ENCODE measurements at regions not wholly inside any gene's neighbourhood (a gene's known extent, or its start where the extent isn't known, plus 50 kb on each side); places are given as distances from the start of the nearest gene placed in this dataset.

DNA sequence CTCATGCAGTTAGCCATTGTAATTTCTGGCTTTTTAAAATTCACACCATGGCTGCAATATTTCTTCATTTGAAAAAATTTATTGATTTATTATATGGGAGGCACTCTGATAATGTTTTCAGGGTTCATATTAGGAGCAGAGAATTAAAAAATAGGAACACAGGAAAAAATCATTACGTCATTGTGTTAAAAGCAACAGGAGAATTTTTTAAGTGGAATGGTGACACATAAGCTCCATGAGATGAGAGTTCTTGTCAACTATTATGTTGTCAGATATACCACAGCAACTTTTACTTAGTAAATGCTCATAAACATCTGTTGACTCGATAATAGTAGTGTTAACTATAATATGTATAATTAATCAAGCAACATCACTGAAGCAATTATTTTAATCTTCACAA is 400.1 kb downstream of the TDRD3 start:
- Histone ChIP-seq H3K36me3 (no peaks in the 10 kb centered on the region), H3K4me1 (no peaks in the 10 kb centered on the region), H3K27ac (no peak overlapping the region), H3K9me3 (no peaks in the 10 kb centered on the region), H3K4me3 (no peak overlapping the region), H3K27me3 (no peaks in the 10 kb centered on the region)
- WGBS, 2 donors (ENCODE audit: low coverage in 1 of 2): 84 to 88% methylated on average over 2 of the region's 2 CpGs
- no peak for ATAC-seq
- TF ChIP-seq, protein P1, sequence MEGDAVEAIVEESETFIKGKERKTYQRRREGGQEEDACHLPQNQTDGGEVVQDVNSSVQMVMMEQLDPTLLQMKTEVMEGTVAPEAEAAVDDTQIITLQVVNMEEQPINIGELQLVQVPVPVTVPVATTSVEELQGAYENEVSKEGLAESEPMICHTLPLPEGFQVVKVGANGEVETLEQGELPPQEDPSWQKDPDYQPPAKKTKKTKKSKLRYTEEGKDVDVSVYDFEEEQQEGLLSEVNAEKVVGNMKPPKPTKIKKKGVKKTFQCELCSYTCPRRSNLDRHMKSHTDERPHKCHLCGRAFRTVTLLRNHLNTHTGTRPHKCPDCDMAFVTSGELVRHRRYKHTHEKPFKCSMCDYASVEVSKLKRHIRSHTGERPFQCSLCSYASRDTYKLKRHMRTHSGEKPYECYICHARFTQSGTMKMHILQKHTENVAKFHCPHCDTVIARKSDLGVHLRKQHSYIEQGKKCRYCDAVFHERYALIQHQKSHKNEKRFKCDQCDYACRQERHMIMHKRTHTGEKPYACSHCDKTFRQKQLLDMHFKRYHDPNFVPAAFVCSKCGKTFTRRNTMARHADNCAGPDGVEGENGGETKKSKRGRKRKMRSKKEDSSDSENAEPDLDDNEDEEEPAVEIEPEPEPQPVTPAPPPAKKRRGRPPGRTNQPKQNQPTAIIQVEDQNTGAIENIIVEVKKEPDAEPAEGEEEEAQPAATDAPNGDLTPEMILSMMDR (IDR thresholded peaks at IDR 0.05): no peak
- TF ChIP-seq POLR2AphosphoS5 (IDR thresholded peaks at IDR 0.05) (no peak), EP300 (IDR thresholded peaks at IDR 0.05) (no peak), POLR2A (IDR thresholded peaks at IDR 0.05) (no peak)

DNA sequence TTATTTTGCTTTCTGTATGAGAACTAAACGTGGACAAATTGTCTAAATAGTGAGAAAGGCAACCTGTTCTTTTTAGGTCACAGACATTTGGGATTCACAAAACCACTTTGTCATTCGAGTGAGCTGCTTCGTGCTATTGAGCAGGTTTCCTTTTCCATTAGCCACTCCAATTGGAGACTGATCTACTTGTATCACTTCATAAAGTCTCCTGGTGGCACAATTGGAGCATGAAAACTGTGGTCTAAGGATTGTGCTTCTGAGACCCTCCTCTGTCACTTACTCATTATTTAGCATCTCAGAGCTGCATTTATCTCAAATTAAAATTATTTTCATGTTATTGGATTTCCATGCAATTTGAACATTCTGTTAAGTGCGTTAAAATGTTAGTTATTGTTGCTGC is 397.7 kb downstream of the TDRD3 start:
- H3K9me3 ChIP-seq: no peaks in the 10 kb centered on the region
- no peak overlapping the region for H3K4me3 ChIP-seq
- WGBS, 2 donors (ENCODE audit: low coverage in 1 of 2): 49 to 73% methylated on average over 4 of the region's 4 CpGs
- no peaks in the 10 kb centered on the region for H3K36me3 ChIP-seq
- TF ChIP-seq POLR2AphosphoS5 (IDR thresholded peaks at IDR 0.05) (no peak), EP300 (IDR thresholded peaks at IDR 0.05) (no peak), POLR2A (IDR thresholded peaks at IDR 0.05) (no peak)
- TF ChIP-seq, protein P1 (IDR thresholded peaks at IDR 0.05): no peak
- H3K4me1 ChIP-seq: no peaks in the 10 kb centered on the region
- ATAC-seq: no peak
- no peaks in the 10 kb centered on the region for H3K27me3 ChIP-seq
- H3K27ac ChIP-seq: no peak overlapping the region

DNA sequence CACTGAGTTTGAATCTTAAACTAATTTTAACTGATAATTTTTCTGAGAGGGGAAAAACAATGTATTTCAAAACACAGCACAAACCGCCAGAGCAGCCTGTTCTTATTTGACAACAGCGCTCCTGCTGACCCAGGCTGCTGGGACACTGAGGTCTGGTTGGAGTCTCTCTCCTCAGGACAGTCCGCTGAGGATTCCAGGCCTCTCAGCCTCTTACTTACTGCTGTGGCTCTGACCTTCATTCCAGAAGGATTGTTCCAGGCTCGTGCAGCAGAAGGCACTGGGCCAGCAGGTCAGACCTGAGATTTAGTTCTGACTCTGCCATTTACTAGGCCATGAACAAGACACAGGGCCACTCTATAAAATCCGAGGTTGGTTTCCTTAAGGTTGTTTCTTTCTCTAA is 393.6 kb downstream of the TDRD3 start:
- no peaks in the 10 kb centered on the region for H3K9me3 ChIP-seq
- no peaks in the 10 kb centered on the region for H3K4me1 ChIP-seq
- H3K36me3 ChIP-seq: no peaks in the 10 kb centered on the region
- ATAC-seq: peak; percentile 41
- H3K27ac ChIP-seq: no peak overlapping the region
- WGBS, 2 donors (ENCODE audit: low coverage in 1 of 2): 78 to 88% methylated on average over 4 of the region's 5 CpGs
- no peak overlapping the region for H3K4me3 ChIP-seq
- no peaks in the 10 kb centered on the region for H3K27me3 ChIP-seq
- no peak for TF ChIP-seq POLR2A (IDR thresholded peaks at IDR 0.05)
- TF ChIP-seq, protein P1 (IDR thresholded peaks at IDR 0.05): no peak
- no peak for TF ChIP-seq EP300 (IDR thresholded peaks at IDR 0.05)

DNA sequence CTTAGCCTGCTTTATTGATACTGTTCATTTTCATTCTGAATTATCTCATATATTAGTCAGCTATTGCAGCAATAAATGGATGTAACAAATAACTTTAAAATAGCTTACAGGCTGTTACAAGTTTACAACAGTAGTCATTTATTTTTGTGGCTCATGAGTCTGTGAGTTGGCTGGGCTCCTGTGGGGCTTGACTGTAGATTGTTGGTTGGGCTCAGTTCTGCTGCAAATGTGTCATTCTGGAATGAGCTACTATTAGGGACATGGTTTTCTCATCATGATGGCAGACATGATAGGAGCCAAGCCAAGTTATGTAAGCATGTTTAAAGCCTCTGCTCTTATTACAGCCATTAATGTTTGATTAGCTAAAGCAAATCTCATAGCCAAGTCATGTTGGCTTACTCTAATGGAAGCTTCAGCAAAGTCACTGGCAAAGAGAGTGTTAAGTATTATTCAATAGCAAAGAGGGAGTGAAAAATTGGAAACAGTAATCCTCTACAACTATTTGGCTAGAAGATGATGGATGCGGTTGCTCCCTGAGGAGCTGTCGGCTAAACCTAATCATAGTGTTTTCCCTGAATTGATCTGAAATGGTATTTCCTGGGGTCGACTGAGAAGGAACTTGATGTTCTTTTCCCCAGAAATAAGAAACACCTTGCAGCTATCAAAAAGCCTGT is 391.3 kb downstream of the TDRD3 start:
- 42 to 52% methylated on average over 3 of the region's 3 CpGs for WGBS, 2 donors (ENCODE audit: low coverage in 1 of 2)
- Histone ChIP-seq H3K27me3 (no peaks in the 10 kb centered on the region), H3K4me1 (no peaks in the 10 kb centered on the region), H3K36me3 (no peaks in the 10 kb centered on the region), H3K9me3 (no peaks in the 10 kb centered on the region), H3K4me3 (no peak overlapping the region), H3K27ac (no peak overlapping the region)
- TF ChIP-seq POLR2AphosphoS5 (IDR thresholded peaks at IDR 0.05) (no peak), POLR2A (IDR thresholded peaks at IDR 0.05) (no peak), EP300 (IDR thresholded peaks at IDR 0.05) (no peak)
- TF ChIP-seq, protein P1 (IDR thresholded peaks at IDR 0.05): no peak
- ATAC-seq: peak; percentile 57

DNA sequence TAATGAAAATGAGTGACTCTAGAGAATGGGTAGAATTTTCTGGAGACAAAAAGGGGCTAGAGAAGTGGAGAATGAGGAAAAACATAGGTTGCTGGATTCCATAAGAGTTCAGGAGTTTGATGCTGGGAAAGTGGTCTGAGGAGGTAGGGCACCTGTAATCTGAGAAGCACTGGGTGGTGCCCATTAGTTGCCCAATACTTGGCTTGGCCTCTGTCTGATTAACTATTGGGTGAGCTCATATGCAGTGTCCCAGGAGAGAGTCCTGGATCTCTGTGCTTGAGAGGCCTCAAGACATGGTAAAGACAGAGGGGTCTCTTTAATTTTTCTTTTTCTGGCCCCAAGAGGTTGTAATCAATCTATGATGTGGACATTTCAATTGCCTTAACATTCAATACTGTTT is 390.1 kb downstream of the TDRD3 start:
- no peak overlapping the region for H3K4me3 ChIP-seq
- no peaks in the 10 kb centered on the region for H3K4me1 ChIP-seq
- TF ChIP-seq POLR2A (IDR thresholded peaks at IDR 0.05): no peak
- no peak for TF ChIP-seq POLR2AphosphoS5 (IDR thresholded peaks at IDR 0.05)
- TF ChIP-seq EP300 (IDR thresholded peaks at IDR 0.05): no peak
- TF ChIP-seq, protein P1 (IDR thresholded peaks at IDR 0.05): no peak
- no peak for ATAC-seq
- no peaks in the 10 kb centered on the region for H3K36me3 ChIP-seq
- no peaks in the 10 kb centered on the region for H3K27me3 ChIP-seq
- no peaks in the 10 kb centered on the region for H3K9me3 ChIP-seq
- no peak overlapping the region for H3K27ac ChIP-seq

Measured in gastroesophageal sphincter (tissue), 4 donors.